GM12878 (cell line): ENCODE measurements at regions not wholly inside any gene's neighbourhood (a gene's known extent, or its start where the extent isn't known, plus 50 kb on each side); places are given as distances from the start of the nearest gene placed in this dataset.

Experiments used
- ATF2 ChIP-seq: IDR thresholded peaks from 2 replicates; pipeline ENCODE4 v1.6.1; 2012; ENCODE audit warnings: low read length, inconsistent platforms
- CHD4 ChIP-seq: fragments of 200-600 bp; sonication (generic); IDR thresholded peaks from 2 replicates; pipeline ENCODE4 v1.6.1; 2016; ENCODE audit warnings: mild to moderate bottlenecking
- EZH2 ChIP-seq: IDR thresholded peaks from 2 replicates; pipeline ENCODE4 v1.6.1; 2012; ENCODE audit warnings: low read depth, mild to moderate bottlenecking, control low read depth, inconsistent platforms, low read length, borderline replicate concordance; ENCODE audit not compliant: control insufficient read depth
- JUNB ChIP-seq: IDR thresholded peaks from 2 replicates; pipeline ENCODE4 v1.6.1; 2016; ENCODE audit warnings: antibody characterized with exemption, mild to moderate bottlenecking
- POLR2A ChIP-seq: IDR thresholded peaks from 2 replicates; pipeline ENCODE4 v1.6.1; 2011; ENCODE audit warnings: low read depth, mild to moderate bottlenecking, low read length
- RAD21 ChIP-seq: IDR thresholded peaks from 2 replicates; pipeline ENCODE4 v1.6.1; 2011; ENCODE audit warnings: mild to moderate bottlenecking, low read depth, low read length, moderate library complexity; ENCODE audit not compliant: insufficient read depth
- SIN3A ChIP-seq: IDR thresholded peaks from 2 replicates; pipeline ENCODE4 v1.6.1; 2012; ENCODE audit warnings: low read depth, low read length, improper control_type of control experiment
- SUZ12 ChIP-seq: fragments of 200-600 bp; sonication (generic); IDR thresholded peaks from one replicate; pipeline ENCODE4 v1.6.1; 2018; ENCODE audit warnings: antibody characterized with exemption, mild to moderate bottlenecking; ENCODE audit not compliant: unreplicated experiment
- TF ChIP-seq, protein P1 (sequence below), 3 experiments: IDR thresholded peaks in 2 of 3; conservative IDR thresholded peaks in 1 of 3; 2 replicates each; pipeline ENCODE4 v1.5.1; 2011; ENCODE audit warnings: low read depth in 3 of 3, low read length in 3 of 3, mild to moderate bottlenecking in 3 of 3, control low read depth in 2 of 3, moderate library complexity in 2 of 3, inconsistent platforms in 1 of 3, mixed read lengths in 1 of 3; ENCODE audit not compliant: control insufficient read depth in 2 of 3, insufficient read depth in 1 of 3; ENCODE audit errors: extremely low read depth in 1 of 3
- TF ChIP-seq, protein P2 (sequence below): IDR thresholded peaks from 2 replicates; pipeline ENCODE4 v1.6.1; 2012; ENCODE audit warnings: mild to moderate bottlenecking, low read depth, low read length

- no peak for TF ChIP-seq POLR2A
- TF ChIP-seq SIN3A = no peak
- TF ChIP-seq, protein P1, sequence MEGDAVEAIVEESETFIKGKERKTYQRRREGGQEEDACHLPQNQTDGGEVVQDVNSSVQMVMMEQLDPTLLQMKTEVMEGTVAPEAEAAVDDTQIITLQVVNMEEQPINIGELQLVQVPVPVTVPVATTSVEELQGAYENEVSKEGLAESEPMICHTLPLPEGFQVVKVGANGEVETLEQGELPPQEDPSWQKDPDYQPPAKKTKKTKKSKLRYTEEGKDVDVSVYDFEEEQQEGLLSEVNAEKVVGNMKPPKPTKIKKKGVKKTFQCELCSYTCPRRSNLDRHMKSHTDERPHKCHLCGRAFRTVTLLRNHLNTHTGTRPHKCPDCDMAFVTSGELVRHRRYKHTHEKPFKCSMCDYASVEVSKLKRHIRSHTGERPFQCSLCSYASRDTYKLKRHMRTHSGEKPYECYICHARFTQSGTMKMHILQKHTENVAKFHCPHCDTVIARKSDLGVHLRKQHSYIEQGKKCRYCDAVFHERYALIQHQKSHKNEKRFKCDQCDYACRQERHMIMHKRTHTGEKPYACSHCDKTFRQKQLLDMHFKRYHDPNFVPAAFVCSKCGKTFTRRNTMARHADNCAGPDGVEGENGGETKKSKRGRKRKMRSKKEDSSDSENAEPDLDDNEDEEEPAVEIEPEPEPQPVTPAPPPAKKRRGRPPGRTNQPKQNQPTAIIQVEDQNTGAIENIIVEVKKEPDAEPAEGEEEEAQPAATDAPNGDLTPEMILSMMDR (IDR thresholded peaks at IDR 0.05 in 2 of 3, conservative IDR thresholded peaks at IDR 0.05 in 1 of 3; ENCODE audit: control insufficient read depth in 2 of 3, extremely low read depth in 1 of 3, insufficient read depth in 1 of 3, low read depth in 3 of 3, low read length in 3 of 3) = no peak
- no peak for TF ChIP-seq JUNB
- no peak for TF ChIP-seq CHD4
- TF ChIP-seq ATF2 = no peak
- TF ChIP-seq, protein P2, sequence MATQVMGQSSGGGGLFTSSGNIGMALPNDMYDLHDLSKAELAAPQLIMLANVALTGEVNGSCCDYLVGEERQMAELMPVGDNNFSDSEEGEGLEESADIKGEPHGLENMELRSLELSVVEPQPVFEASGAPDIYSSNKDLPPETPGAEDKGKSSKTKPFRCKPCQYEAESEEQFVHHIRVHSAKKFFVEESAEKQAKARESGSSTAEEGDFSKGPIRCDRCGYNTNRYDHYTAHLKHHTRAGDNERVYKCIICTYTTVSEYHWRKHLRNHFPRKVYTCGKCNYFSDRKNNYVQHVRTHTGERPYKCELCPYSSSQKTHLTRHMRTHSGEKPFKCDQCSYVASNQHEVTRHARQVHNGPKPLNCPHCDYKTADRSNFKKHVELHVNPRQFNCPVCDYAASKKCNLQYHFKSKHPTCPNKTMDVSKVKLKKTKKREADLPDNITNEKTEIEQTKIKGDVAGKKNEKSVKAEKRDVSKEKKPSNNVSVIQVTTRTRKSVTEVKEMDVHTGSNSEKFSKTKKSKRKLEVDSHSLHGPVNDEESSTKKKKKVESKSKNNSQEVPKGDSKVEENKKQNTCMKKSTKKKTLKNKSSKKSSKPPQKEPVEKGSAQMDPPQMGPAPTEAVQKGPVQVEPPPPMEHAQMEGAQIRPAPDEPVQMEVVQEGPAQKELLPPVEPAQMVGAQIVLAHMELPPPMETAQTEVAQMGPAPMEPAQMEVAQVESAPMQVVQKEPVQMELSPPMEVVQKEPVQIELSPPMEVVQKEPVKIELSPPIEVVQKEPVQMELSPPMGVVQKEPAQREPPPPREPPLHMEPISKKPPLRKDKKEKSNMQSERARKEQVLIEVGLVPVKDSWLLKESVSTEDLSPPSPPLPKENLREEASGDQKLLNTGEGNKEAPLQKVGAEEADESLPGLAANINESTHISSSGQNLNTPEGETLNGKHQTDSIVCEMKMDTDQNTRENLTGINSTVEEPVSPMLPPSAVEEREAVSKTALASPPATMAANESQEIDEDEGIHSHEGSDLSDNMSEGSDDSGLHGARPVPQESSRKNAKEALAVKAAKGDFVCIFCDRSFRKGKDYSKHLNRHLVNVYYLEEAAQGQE = no peak
- no peak for TF ChIP-seq RAD21
- TF ChIP-seq SUZ12 = no peak
- TF ChIP-seq EZH2 = no peak
Measured at GRCh38 chr17:79282294-79282693, 207.7 kb downstream of the ENGASE start.
